Panc1 (cell line): ENCODE measurements at regions not wholly inside any gene's neighbourhood (a gene's known extent, or its start where the extent isn't known, plus 50 kb on each side); places are given as distances from the start of the nearest gene placed in this dataset.

ENCODE experiments used
- ATAC-seq: fragments of 200-7000 bp; cut with Tn5 transposase; 2 replicates; pipeline ENCODE4 v1.9.1; 2020; ENCODE audit warnings: mild to moderate bottlenecking, moderate library complexity
- BruUV-seq: library from RNA; stranded (reverse); fragments of 400-500 nt; replicated peaks from 2 replicates; lab custom pipeline; 2021; lab: Mats Ljungman, UMichigan
- CTCF ChIA-PET: fragments of 300-600 bp; sonication (Branson Sonifier 250); formaldehyde crosslinking; loops from one replicate; lab custom pipeline; 2022; ENCODE audit warnings: antibody characterized with exemption; lab: Charles Lee
- POLR2A ChIA-PET: fragments of 300-600 bp; sonication (Branson Sonifier 250); formaldehyde crosslinking; loops from one replicate; lab custom pipeline; 2022; ENCODE audit warnings: antibody characterized with exemption; lab: Charles Lee
- DNase-seq: peaks from one replicate; pipeline ENCODE4 v3.0.0-alpha.2; 2010; ENCODE audit warnings: low read depth, low spot score
- H3K27ac ChIP-seq: 2 replicates; pipeline ENCODE4 v1.5.1; 2011; ENCODE audit warnings: mild to moderate bottlenecking, low read length, inconsistent platforms
- H3K27me3 ChIP-seq: fragments of 200-500 bp; sonication (Bioruptor generic); 2 replicates; pipeline ENCODE4 v1.6.0; 2014; ENCODE audit warnings: low read length, inconsistent platforms; ENCODE audit not compliant: control insufficient read depth, insufficient read depth
- H3K36me3 ChIP-seq: fragments of 200-500 bp; sonication (Bioruptor generic); 2 replicates; pipeline ENCODE4 v1.5.1; 2014; ENCODE audit warnings: inconsistent platforms, mild to moderate bottlenecking, low read length, moderate library complexity; ENCODE audit not compliant: control insufficient read depth, insufficient read depth
- H3K4me1 ChIP-seq: 2 replicates; pipeline ENCODE4 v1.5.1; 2011; ENCODE audit warnings: inconsistent platforms, mild to moderate bottlenecking, low read length, moderate library complexity; ENCODE audit not compliant: control insufficient read depth, insufficient read depth
- H3K4me3 ChIP-seq, 2 experiments: 2 replicates each; pipeline ENCODE4 v1.5.1; 2011 to 2012; ENCODE audit warnings: low read depth in 2 of 2, low read length in 2 of 2, mild to moderate bottlenecking in 2 of 2, inconsistent platforms in 1 of 2, moderate library complexity in 1 of 2
- H3K9me3 ChIP-seq: fragments of 200-500 bp; sonication (Bioruptor generic); 2 replicates; pipeline ENCODE4 v1.5.1; 2014; ENCODE audit warnings: low read depth, mild to moderate bottlenecking, inconsistent platforms, low read length, moderate library complexity; ENCODE audit not compliant: control insufficient read depth, insufficient read depth
- POLR2AphosphoS5 ChIP-seq: IDR thresholded peaks from 2 replicates; pipeline ENCODE4 v1.6.1; 2012; ENCODE audit warnings: mild to moderate bottlenecking, low read depth, low read length, moderate library complexity
- REST ChIP-seq, 2 experiments: IDR thresholded peaks; 2 replicates each; pipeline ENCODE4 v1.6.1; 2011 to 2012; ENCODE audit warnings: low read depth in 2 of 2, control low read depth in 1 of 2, low read length in 1 of 2, mild to moderate bottlenecking in 1 of 2, moderate library complexity in 1 of 2; ENCODE audit not compliant: insufficient read depth in 1 of 2
- SIN3A ChIP-seq: IDR thresholded peaks from 2 replicates; pipeline ENCODE4 v1.6.1; 2012; ENCODE audit warnings: low read depth, mild to moderate bottlenecking, low read length, moderate library complexity, borderline replicate concordance; ENCODE audit not compliant: insufficient read depth
- TCF7L2 ChIP-seq: IDR thresholded peaks from 2 replicates; pipeline ENCODE4 v1.6.1; 2011; ENCODE audit warnings: mild to moderate bottlenecking, low read depth, low read length, inconsistent platforms
- in situ Hi-C: cut with HindIII; loops from 2 replicates; pipeline ENCODE4 v1.10.0; 2016; ENCODE audit warnings: low sequenced_read_pairs, low pct_unique_long_range_greater_than_20kb
- intact Hi-C: fragments of 100-400 bp; cut with micrococcal nuclease; formaldehyde crosslinking; loops from one replicate; pipeline ENCODE4 v1.10.0; 2022; ENCODE audit not compliant: unreplicated experiment
- TF ChIP-seq, protein P1 (sequence below): fragments of 450-650 bp; IDR thresholded peaks from 2 replicates; pipeline ENCODE4 v1.5.1; 2017; ENCODE audit warnings: mild to moderate bottlenecking

DNA sequence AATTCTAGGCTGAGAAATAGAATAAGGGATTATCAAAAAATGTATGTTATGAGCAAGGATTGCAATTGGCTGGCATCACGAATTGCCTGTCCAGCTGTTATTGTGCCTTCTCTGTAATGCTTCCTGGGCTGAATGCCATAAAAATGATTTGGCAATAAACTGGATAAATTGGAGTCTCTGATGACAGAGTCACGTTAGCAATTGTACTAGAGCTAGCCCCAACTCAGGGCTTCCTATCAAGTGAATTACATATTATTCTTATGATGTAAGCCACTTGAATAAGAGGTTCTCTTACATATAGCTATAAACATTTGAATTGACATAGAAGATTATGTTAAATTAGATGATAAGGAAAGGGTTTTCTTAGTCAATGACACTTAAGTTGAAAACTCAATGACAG, 607.5 kb upstream of the REG3G start:
- ChIA-PET POLR2A (no interaction called here), CTCF (no interaction called here)
- TF ChIP-seq SIN3A (no peak), TCF7L2 (no peak), REST (IDR thresholded peaks at IDR 0.05; ENCODE audit: insufficient read depth in 1 of 2, low read depth in 2 of 2, low read length in 1 of 2) (no peak), POLR2AphosphoS5 (no peak)
- TF ChIP-seq, protein P1, sequence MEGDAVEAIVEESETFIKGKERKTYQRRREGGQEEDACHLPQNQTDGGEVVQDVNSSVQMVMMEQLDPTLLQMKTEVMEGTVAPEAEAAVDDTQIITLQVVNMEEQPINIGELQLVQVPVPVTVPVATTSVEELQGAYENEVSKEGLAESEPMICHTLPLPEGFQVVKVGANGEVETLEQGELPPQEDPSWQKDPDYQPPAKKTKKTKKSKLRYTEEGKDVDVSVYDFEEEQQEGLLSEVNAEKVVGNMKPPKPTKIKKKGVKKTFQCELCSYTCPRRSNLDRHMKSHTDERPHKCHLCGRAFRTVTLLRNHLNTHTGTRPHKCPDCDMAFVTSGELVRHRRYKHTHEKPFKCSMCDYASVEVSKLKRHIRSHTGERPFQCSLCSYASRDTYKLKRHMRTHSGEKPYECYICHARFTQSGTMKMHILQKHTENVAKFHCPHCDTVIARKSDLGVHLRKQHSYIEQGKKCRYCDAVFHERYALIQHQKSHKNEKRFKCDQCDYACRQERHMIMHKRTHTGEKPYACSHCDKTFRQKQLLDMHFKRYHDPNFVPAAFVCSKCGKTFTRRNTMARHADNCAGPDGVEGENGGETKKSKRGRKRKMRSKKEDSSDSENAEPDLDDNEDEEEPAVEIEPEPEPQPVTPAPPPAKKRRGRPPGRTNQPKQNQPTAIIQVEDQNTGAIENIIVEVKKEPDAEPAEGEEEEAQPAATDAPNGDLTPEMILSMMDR: no peak
- ATAC-seq (no peak), DNase-seq (no peak)
- Histone ChIP-seq H3K9me3 (no peaks in the 10 kb centered on the region), H3K36me3 (no peaks in the 10 kb centered on the region), H3K4me3 (no peak overlapping the region), H3K4me1 (no peaks in the 10 kb centered on the region), H3K27ac (no peak overlapping the region), H3K27me3 (no peaks in the 10 kb centered on the region)
- in situ Hi-C loops: no loop called here
- intact Hi-C loops: no loop called here
- no TSS peak for BruUV-seq

DNA sequence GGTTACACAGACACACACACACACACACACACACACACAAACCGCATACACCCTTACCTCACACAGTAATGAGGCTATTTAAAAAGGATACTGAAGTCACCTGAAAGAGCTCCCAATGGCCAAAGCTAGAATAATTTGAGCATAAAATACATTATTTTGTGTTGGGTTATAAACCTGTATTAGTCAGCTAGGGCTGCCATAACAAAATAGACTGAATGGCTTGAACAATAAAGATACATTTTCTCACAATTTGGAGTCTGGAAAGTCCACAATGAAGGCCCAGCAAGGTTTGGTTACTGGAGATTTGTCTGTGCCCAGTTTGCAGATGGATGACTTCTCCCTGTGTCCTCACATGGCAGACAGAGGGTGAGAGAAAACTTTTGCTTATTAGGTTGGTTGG, 605.4 kb upstream of the REG3G start:
- no peak for DNase-seq
- no peaks in the 10 kb centered on the region for H3K9me3 ChIP-seq
- H3K27me3 ChIP-seq: no peaks in the 10 kb centered on the region
- H3K36me3 ChIP-seq: no peaks in the 10 kb centered on the region
- CTCF ChIA-PET: no interaction called here
- TF ChIP-seq, protein P1: no peak
- TF ChIP-seq SIN3A (no peak), TCF7L2 (no peak), REST (IDR thresholded peaks at IDR 0.05; ENCODE audit: insufficient read depth in 1 of 2, low read depth in 2 of 2, low read length in 1 of 2) (no peak), POLR2AphosphoS5 (no peak)
- no peak overlapping the region for H3K4me3 ChIP-seq
- intact Hi-C loops (no loop called here), in situ Hi-C loops (no loop called here)
- no peak for ATAC-seq
- POLR2A ChIA-PET: no interaction called here
- no peaks in the 10 kb centered on the region for H3K4me1 ChIP-seq
- H3K27ac ChIP-seq: no peak overlapping the region
- BruUV-seq: no TSS peak
